Motor neuron (in vitro differentiated cells): ENCODE measurements at regions not wholly inside any gene's neighbourhood (a gene's known extent, or its start where the extent isn't known, plus 50 kb on each side); places are given as distances from the start of the nearest gene placed in this dataset.

Experiments used
- ATAC-seq, 8 experiments: fragments of 200-7000 bp; cut with Tn5 transposase; replicated peaks in 6 of 8; 2 replicates each; pipeline ENCODE4 v1.8.0; 2021; ENCODE audit warnings: mild to moderate bottlenecking in 8 of 8, moderate library complexity in 8 of 8
- H3K27ac ChIP-seq, 2 donors: fragments of 250-450 bp; sonication (Bioruptor Pico); 2 replicates each; pipeline ENCODE4 v1.9.0; 2021; ENCODE audit warnings: antibody characterized with exemption in 2 of 2, mild to moderate bottlenecking in 2 of 2, moderate library complexity in 1 of 2
- H3K4me1 ChIP-seq, 2 donors: fragments of 250-450 bp; sonication (Bioruptor Pico); replicated peaks in 1 of 2; 2 replicates each; pipeline ENCODE4 v1.6.1; 2021; ENCODE audit warnings: antibody characterized with exemption in 2 of 2, mild to moderate bottlenecking in 2 of 2, moderate library complexity in 1 of 2
- H3K4me3 ChIP-seq, 5 donors: fragments of 250-450 bp; sonication (Bioruptor Pico); 2 replicates each; pipeline ENCODE4 v1.9.0; 2021; ENCODE audit warnings: antibody characterized with exemption in 5 of 5, mild to moderate bottlenecking in 5 of 5, moderate library complexity in 4 of 5
- WGBS, 10 experiments: fragments of 450-650 bp; shearing (Covaris generic); methylation state at CpG; one replicate each; pipeline ENCODE4 v1.0.0; 2022; 5-methylcytosine and 5-hydroxymethylcytosine counted together
- in situ Hi-C, 9 experiments: fragments of 400-800 bp; cut with MboI; loops; one replicate each; pipeline ENCODE4 v1.15.0; 2021; ENCODE audit warnings: low sequenced_read_pairs in 9 of 9, low pct_unique_long_range_greater_than_20kb in 2 of 9; ENCODE audit not compliant: unreplicated experiment in 9 of 9

DNA sequence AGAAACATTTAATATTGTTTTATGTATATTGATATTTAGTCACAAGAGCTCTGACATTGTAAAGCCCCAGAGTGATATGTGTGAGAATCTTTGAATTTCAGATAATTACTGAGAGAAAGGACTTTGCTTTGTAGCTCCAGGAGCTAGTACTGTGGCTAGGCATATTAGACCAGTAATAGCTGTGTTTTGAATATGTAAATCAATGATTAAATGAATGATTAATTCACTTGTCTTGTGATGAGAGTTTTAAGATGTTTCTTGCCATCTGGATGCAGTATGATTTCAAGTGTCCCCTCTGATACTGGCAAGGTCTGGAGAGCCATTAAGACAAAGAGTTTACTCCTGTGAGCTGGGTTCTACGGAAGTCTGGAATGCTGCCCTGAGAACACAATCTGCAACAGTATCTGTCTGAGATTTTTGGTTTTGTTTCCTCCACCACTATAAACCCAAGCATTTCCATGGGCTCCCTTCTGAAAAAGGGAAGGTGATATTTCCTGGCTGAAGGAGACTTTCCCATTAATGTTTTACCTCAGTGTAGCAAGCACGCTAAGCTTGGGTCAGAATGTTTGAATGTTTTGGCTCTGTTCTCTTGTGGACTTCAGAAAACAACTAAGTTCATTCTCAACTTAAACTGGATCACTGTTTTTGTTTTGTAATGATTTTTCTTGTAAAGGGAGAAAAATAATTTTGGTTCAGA, 61.3 kb upstream of the BICC1 start:
- 29 to 100% (median 91%) methylated on average over 1 to 2 of the region's 2 CpGs; no CpG with 5 or more reads in 2 of the 10 experiments for WGBS, 10 experiments
- Histone ChIP-seq H3K4me3 (no peak overlapping the region), H3K27ac (no peak overlapping the region), H3K4me1 (no peaks in the 10 kb centered on the region)
- in situ Hi-C loops = no loop called here
- peak in 3 of 8 experiments; percentile 68 to 72 (median 68) for ATAC-seq

DNA sequence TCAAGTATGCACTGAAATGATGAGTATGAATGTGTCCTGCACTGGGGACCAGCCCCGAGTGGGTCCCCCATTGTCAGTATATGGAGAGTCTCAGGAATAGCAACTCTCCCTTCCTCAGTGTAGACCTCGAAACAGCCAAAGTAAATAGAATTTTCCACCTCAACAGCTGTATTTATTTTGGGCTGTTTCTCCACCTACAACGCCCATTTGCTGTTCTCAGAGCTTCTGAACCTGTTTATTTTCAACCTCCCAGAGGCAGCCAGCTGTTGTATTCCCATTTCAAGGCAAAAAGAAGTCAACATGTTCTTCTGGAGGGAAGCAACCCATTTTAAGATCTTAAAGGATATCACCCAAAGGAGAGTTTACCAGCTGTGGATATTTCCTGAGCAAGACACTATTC, 59.6 kb upstream of the BICC1 start:
- no peak for ATAC-seq
- in situ Hi-C loops = no loop called here
- peaks cover 4 to 5% of the 10 kb centered on the region in 2 donors for H3K4me1 ChIP-seq
- H3K4me3 ChIP-seq = no peak overlapping the region
- WGBS, 10 experiments = 28 to 88% (median 77%) methylated on average over 1 to 3 of the region's 3 CpGs; no CpG with 5 or more reads in 2 of the 10 experiments
- no peak overlapping the region for H3K27ac ChIP-seq

DNA sequence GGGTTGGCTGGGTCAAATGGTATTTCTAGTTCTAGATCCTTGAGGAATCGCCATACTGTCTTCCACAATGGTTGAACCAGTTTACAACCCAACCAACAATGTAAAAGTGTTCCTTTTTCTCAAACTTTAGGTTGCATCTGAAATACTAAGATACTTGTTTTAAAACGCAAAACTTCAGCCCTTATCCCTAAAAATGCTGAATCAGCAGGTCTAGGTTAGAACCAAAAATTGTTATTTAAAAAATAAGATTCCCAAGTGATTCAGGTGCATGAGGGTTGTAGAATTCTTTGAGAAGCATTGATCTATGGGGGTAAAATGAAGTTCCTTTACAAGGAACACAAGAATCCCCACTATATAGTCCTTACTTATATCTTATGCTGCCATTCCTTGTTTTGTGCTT, 56.5 kb upstream of the BICC1 start:
- no peak for ATAC-seq
- Histone ChIP-seq H3K4me3 (no peak overlapping the region), H3K27ac (no peak overlapping the region), H3K4me1 (peaks cover 5 to 7% of the 10 kb centered on the region in 2 donors)
- 70 to 100% (median 97%) methylated on average over 1 to 2 of the region's 2 CpGs; no CpG with 5 or more reads in 2 of the 10 experiments for WGBS, 10 experiments
- in situ Hi-C loops = no loop called here

DNA sequence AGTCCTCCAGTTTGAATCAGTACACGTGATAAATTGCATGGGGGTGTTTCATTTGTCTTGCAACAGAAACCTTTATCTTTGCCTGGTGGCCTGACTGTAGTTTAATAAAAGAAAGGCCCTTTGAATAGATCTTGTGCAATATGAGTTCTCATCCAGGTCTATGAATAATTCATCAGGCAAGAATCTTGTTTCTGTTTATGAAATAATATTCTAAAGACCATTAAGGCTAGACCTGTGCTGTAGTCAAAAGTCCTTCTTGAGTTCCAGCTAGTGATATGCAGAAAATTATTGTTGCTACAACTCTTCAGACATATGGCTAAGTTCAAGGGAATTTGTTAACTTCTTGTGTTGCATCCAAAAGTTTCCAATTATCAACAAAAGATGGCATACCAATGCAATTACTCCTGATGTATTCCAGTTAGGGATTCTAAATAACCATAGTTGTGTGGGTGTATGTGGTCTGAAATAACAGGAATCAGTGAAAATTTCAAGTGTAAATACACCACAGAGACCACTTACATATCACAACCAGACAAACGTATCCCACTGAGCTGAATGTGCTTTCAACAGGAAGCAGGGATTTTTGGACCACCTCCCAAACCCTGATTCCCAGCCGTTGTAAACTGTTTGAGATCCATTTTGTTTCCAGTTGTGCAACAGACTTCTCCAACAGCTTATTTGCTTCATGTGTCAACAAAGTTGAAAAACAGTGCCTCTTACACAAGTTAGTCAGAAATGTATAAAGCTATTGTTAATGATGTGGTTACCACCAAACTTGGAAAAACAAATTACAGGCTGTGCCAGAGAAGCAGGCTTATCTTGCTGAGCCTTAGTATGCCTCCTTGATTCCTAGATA, 54.7 kb upstream of the BICC1 start:
- H3K4me1 ChIP-seq = peaks cover 5 to 7% of the 10 kb centered on the region in 2 donors
- ATAC-seq = peak in 5 of 8 experiments; percentile 19 to 57 (median 35)
- no peak overlapping the region for H3K4me3 ChIP-seq
- WGBS, 10 experiments = 0 to 100% (median 20%) methylated on average over 1 to 3 of the region's 3 CpGs; no CpG with 5 or more reads in 1 of the 10 experiments
- in situ Hi-C loops = no loop called here
- H3K27ac ChIP-seq = no peak overlapping the region

DNA sequence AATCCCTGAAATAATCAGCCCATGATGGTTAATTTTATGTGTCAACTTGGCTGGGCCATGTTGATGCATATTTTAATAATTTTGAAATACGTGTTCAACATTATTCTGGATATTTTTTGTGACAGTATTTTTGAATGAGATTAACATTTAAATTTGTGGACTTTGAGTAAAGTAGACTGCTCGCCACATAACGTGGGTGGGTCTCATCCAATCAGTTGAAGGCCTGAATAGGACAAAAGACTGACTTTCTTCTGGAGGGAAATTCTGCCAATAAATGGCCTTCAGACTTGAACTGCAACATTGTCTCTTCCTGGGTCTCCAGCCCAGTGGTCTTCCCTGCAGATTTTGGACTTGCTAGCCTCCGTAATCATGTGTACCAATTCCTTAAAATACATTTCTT, 53.6 kb upstream of the BICC1 start:
- Histone ChIP-seq H3K27ac (no peak overlapping the region), H3K4me3 (no peak overlapping the region), H3K4me1 (peaks cover 5 to 7% of the 10 kb centered on the region in 2 donors)
- 40 to 100% (median 80%) methylated on average over 1 to 4 of the region's 4 CpGs; no CpG with 5 or more reads in 1 of the 10 experiments for WGBS, 10 experiments
- no peak for ATAC-seq
- in situ Hi-C loops = no loop called here

DNA sequence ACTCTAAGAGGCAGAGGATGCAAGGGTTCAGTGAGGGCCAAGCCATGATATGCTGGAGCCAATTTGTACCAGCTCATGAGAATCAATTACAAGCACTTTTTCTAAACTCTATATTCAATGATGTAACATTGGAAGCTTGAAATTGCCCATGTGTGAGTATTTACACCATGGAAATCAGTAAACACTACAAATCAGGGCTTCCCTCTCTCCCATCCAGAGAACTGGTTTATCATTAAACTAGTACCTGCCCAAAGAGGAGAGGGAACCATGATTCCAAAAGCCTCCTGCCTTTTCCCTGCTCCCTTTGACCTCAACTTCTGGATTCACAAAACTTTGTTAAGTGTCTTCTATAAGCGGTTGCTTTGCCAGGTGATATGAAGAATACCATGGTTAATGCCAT, 52.5 kb upstream of the BICC1 start:
- Histone ChIP-seq H3K4me1 (peaks cover 5 to 7% of the 10 kb centered on the region in 2 donors), H3K27ac (no peak overlapping the region), H3K4me3 (no peak overlapping the region)
- in situ Hi-C loops = no loop called here
- WGBS, 10 experiments = 80 to 100% (median 95%) methylated on average over 1 of the region's 1 CpG; no CpG with 5 or more reads in 2 of the 10 experiments
- ATAC-seq = no peak

DNA sequence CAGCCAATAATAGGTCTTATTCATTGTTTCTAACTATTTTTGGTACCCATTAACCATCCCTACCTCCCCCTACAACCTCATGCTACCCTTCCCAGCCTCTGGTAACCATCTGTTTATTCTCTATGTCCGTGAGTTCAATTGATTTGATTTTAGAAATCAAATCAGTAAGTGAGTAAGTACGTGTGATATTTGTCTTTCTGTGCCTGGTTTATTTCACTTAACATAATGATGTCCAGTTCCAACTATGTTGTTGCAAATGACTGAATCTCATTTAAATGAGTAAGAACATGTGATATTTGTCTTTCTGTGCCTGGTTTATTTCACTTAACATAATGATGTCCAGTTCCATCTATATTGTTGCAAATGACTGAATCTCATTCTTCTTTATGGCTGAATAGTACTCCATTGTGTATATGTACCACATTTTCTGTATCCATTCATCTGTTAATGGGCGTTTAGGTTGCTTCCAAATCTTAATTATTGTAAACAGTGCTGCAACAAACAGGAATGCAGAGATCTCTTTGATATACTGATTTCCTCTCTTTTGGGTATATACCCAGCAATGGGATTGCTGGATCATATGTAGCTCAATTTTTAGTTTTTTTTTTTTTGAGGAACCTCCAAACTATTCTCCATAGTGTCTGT, 49.7 kb upstream of the BICC1 start:
- in situ Hi-C loops = no loop called here
- no peak overlapping the region for H3K27ac ChIP-seq
- ATAC-seq = no peak
- 37 to 93% (median 80%) methylated on average over 1 to 3 of the region's 3 CpGs; no CpG with 5 or more reads in 1 of the 10 experiments for WGBS, 10 experiments
- peaks cover 1 to 4% of the 10 kb centered on the region in 2 donors for H3K4me1 ChIP-seq
- no peak overlapping the region for H3K4me3 ChIP-seq
